Activated naive CD8-positive, alpha-beta T cell (primary cell): ENCODE measurements at regions not wholly inside any gene's neighbourhood (a gene's known extent, or its start where the extent isn't known, plus 50 kb on each side); places are given as distances from the start of the nearest gene placed in this dataset.
"Not testable (repeated sequence)": the region's sequence is repeated elsewhere in the genome, so short reads cannot be mapped to it uniquely, and the experiment has no call there.

Experiments used
- H3K27ac Mint-ChIP-seq: one replicate; pipeline ENCODE4 v1.8.0; 2021; ENCODE audit warnings: mixed read lengths
- H3K27me3 Mint-ChIP-seq: one replicate; pipeline ENCODE4 v1.8.0; 2021; ENCODE audit warnings: mixed read lengths
- H3K36me3 Mint-ChIP-seq: one replicate; pipeline ENCODE4 v1.8.0; 2021; ENCODE audit warnings: mixed read lengths
- H3K4me1 Mint-ChIP-seq: one replicate; pipeline ENCODE4 v1.8.0; 2021; ENCODE audit warnings: low read depth, mixed read lengths
- H3K4me3 Mint-ChIP-seq: one replicate; pipeline ENCODE4 v1.8.0; 2021; ENCODE audit warnings: mild to moderate bottlenecking, mixed read lengths
- H3K9me3 Mint-ChIP-seq: one replicate; pipeline ENCODE4 v1.8.0; 2021; ENCODE audit warnings: low read depth, mixed read lengths

DNA sequence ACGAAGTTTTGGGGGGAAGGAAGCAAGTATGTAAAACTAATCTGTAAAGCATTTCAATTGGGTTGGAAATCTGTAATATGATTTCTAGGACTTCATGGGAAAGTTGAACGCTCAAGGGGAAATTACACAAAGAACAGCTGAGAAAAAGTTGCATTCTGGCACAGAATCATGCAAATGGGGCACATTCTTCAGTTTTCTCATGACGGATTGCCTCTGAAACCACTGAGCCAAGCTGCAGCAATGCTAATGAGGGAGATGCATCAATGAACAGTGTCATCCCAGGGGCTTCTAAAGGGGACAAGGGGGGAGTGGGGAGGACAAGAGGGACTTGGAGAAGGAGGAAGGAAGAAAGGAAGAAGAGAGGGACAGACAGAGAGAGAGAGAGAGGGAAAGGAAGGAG is 291.4 kb upstream of the ATP11B start:
- no peaks in the 10 kb centered on the region for H3K27me3 Mint-ChIP-seq
- H3K4me3 Mint-ChIP-seq: no peak overlapping the region
- no peak overlapping the region for H3K27ac Mint-ChIP-seq
- no peaks in the 10 kb centered on the region for H3K4me1 Mint-ChIP-seq
- H3K9me3 Mint-ChIP-seq: no peaks in the 10 kb centered on the region
- H3K36me3 Mint-ChIP-seq: no peaks in the 10 kb centered on the region

DNA sequence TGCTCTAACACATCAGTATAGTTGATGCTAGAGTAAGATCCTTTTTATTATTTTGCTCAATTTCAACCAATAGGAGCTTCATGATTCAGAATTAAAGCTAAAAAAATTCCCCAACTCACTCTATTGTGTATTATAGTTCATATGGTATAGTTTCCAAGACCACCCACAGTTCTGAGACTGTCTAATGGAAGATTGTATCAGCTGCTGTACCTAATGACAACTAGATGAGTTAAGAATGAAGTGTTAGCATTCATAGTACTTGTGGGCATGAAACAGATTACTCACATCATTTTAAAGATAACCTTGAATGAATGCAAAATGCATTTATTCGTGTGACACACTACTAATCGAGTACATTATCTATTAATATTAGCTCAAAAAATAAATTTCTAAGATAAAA is 289.9 kb upstream of the ATP11B start:
- Mint-ChIP-seq H3K4me3 (no peak overlapping the region), H3K36me3 (no peaks in the 10 kb centered on the region), H3K27ac (no peak overlapping the region), H3K4me1 (no peaks in the 10 kb centered on the region), H3K9me3 (no peaks in the 10 kb centered on the region), H3K27me3 (no peaks in the 10 kb centered on the region)

DNA sequence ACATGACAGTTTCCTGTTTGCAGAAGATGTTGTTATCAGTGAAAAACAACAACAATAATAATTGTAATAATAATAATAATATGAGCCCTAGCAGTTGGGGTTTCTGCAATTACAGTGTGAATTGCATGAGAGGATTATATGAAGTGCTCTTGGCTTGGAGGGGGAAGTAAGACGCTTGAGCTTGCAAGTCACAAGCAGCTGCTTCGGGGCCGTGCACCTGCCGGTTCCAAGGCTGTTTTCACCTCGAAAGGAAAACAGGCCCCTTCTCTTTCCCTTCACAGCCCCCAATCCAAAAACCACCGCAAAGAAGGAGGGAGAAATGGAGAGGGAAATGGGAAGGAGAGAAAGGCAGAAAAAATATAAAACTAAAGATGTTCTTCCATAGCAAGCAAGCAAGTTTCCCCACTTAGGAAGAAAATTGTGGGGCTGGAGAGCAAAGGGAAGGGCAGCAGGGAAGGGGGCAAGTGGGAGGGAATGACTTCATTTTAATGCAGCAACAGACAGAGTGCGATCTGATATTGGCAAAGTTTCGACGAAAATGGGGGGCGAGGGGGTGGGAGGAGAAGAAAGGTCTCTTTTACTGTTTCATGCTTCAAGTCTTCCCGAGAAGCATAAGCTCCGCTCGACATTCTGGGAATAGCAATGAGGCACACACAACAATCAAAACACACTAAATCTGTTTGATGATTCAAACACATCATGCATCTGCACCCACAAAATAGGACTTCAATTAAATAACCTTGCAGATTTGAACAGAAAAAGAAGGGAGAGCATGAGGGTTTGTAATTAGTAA is 284.2 kb upstream of the ATP11B start:
- H3K36me3 Mint-ChIP-seq: no peaks in the 10 kb centered on the region
- H3K9me3 Mint-ChIP-seq: no peaks in the 10 kb centered on the region
- H3K4me3 Mint-ChIP-seq: no peak overlapping the region
- no peaks in the 10 kb centered on the region for H3K4me1 Mint-ChIP-seq
- no peaks in the 10 kb centered on the region for H3K27me3 Mint-ChIP-seq
- no peak overlapping the region for H3K27ac Mint-ChIP-seq

DNA sequence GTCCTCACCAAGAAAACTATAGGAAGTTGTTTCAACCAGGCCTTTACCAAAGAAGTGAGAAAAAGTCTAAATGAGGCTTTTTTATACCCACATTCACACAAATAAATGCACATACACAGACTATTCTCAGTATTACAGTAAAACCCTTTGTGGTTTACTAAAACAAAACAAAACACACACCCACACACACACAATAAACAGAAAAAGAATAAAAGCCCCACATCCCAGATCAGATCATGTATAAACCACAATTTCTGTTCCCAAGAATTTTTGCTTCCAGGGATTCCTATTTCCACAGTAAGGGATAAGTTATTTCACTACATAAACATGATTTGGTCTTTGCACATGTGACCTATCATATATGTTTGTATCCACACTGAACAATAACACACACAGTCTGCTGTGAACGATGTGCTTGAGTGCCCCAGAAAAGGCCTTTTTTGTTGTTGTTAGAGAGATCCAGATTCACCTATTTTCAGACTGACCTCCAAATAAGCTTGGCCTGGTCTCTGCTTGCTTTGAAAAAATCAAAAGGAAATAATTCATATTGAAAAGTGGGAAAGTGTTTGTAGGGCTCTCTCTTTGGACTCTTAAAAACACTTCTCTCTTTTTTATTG is 283.4 kb upstream of the ATP11B start:
- no peaks in the 10 kb centered on the region for H3K4me1 Mint-ChIP-seq
- no peaks in the 10 kb centered on the region for H3K36me3 Mint-ChIP-seq
- no peaks in the 10 kb centered on the region for H3K27me3 Mint-ChIP-seq
- no peak overlapping the region for H3K4me3 Mint-ChIP-seq
- no peaks in the 10 kb centered on the region for H3K9me3 Mint-ChIP-seq
- H3K27ac Mint-ChIP-seq: no peak overlapping the region

DNA sequence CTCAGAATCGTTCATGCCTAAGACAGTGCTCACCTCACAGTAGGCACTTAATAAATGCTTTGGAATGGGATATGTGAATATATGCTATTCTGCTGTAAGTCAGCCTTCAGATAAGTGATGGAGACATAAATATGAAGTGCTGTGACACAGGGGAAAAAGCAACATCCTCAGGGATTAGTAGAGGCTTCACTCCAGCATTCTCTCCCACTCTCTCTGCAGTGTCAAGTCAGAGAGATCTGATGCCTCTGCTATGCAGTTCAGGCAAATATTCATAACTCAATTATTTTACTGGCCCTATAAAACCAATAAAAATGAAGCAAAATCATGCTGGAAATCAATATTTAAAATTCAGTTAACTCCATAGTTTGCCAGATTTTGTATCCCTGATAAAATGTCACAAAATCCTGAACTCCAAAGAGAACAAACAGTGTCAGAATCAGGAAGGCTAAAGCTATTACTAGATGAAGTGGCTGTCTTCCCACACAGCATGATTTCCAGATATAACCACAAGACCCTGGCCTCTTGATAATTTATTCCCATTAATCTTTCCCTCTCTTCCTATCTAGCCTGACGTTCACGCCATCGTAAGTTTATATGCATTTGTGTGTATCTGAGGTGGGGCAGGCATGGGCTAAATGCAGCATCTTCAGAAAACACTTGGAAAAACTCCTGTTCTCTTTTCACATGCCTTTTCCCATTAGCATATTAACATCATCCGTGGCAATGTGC is 278.9 kb upstream of the ATP11B start:
- H3K36me3 Mint-ChIP-seq: no peaks in the 10 kb centered on the region
- no peaks in the 10 kb centered on the region for H3K27me3 Mint-ChIP-seq
- H3K27ac Mint-ChIP-seq: no peak overlapping the region
- H3K9me3 Mint-ChIP-seq: no peaks in the 10 kb centered on the region
- H3K4me3 Mint-ChIP-seq: no peak overlapping the region
- no peaks in the 10 kb centered on the region for H3K4me1 Mint-ChIP-seq

DNA sequence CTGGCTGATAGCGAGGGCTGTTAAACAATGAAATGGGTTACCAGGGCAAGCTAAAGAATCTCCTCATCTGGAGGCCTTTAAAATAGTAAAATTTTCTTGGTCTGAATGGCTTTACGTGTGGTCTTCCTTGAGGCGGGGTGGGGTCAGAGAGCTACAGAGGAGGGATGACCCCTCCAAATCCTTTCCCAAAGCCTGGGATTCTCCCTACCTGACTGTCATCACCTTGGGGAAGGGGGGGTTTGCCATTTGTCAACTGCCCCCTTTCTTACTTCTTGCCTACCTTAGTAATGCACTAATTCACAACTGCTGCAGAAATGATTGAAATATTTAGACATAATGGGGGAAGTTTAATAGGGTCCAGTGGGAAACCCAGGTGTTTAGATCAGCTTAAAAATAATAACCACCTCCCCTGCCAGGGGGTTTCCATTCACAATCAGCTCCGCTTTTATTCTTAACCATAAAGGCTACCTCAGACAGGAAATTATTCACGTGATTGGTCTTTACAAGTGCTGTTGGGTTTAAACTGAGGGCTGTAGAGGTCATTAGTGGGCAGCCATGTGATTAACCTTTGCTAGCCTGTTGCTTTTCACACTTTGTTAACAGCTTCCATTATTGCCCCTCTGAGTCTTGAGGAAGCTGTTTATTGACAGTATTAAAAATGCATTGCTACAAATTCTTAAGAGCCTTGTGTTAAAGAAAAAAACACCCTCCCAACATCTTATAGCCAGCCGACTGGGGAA is 276.5 kb upstream of the ATP11B start:
- Mint-ChIP-seq H3K27ac (no peak overlapping the region), H3K36me3 (no peaks in the 10 kb centered on the region), H3K27me3 (no peaks in the 10 kb centered on the region), H3K4me1 (no peaks in the 10 kb centered on the region), H3K9me3 (no peaks in the 10 kb centered on the region), H3K4me3 (no peak overlapping the region)

DNA sequence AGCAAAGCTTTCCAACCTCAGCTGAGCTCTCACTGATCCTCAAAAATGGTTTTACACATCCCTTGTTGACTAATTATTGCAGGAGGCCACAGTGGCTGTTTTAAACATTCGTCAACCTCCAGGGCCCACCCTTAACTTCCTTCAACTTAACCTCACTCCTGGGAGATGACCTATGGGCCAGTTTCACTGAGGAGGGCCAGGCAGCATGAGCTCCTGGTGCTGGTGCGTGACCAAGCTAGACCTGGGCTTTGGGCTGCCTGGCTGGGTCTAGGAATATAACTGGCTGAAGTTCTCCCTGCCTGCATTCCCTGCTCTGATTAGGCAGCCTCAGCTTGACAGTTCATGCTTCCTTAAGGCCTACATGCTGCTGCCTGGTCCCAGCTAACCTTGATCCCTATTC is 273.7 kb upstream of the ATP11B start:
- no peaks in the 10 kb centered on the region for H3K27me3 Mint-ChIP-seq
- no peaks in the 10 kb centered on the region for H3K36me3 Mint-ChIP-seq
- H3K9me3 Mint-ChIP-seq: no peaks in the 10 kb centered on the region
- H3K4me1 Mint-ChIP-seq: no peaks in the 10 kb centered on the region
- H3K4me3 Mint-ChIP-seq: no peak overlapping the region
- no peak overlapping the region for H3K27ac Mint-ChIP-seq

DNA sequence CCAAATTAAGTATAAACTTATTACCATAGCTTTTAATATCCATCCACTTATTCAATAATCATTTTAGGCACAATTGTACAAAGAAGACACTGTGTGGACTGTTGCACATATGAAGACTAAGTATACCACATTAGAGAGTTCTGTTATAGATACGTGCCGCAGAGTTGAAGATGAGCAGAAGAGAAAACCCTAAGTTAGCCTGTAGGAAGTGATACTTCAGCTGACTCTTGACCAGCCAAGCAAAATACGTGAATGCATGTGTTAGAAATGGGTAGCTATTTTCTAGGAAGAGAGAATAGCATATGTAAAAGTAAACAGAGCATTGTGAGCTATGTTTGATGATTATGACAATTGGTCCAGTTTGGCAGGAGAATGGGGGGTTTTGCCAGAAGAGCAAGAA is 272.0 kb upstream of the ATP11B start:
- H3K36me3 Mint-ChIP-seq: no peaks in the 10 kb centered on the region
- H3K4me1 Mint-ChIP-seq: no peaks in the 10 kb centered on the region
- H3K4me3 Mint-ChIP-seq: no peak overlapping the region
- H3K9me3 Mint-ChIP-seq: no peaks in the 10 kb centered on the region
- H3K27me3 Mint-ChIP-seq: no peaks in the 10 kb centered on the region
- H3K27ac Mint-ChIP-seq: no peak overlapping the region

DNA sequence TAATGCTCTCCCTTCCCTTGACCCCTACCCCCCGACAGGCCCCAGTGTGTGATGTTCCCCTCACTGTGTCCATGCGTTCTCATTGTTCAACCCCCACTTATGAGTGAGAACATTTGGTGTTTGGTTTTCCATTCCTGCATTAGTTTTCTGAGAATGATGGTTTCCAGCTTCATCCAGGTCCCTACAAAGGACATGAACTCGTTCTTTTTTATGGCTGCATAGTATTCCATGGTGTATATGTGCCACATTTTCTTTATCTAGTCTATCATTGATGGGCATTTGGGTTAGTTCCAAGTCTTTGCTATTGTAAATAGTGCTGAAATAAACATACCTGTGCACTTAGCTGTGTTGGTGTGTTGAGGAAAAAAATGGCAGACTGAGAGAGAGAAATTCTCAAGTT is 269.9 kb upstream of the ATP11B start:
- not testable (repeated sequence) for H3K27me3 Mint-ChIP-seq, H3K36me3 Mint-ChIP-seq, H3K4me3 Mint-ChIP-seq, H3K4me1 Mint-ChIP-seq, H3K27ac Mint-ChIP-seq, H3K9me3 Mint-ChIP-seq

DNA sequence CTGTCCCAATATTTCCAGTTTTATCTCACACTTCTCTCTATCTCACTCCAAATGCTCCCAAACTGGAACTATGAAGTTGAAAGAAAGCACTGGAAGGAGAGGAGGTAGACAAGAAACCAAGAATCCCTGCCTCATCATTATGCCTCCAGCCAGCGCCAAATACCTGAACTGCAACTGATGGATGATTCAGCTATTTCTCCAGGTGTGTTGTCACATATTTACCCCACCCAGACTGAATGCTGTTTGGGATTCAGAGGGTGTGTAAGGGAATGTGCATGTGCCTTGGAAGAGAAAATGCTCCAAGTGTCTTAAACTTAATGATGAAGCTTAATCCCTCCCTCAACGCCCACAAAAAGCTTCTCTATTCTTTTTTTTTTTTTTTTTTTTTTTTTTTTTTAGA is 269.5 kb upstream of the ATP11B start:
- no peak overlapping the region for H3K4me3 Mint-ChIP-seq
- no peaks in the 10 kb centered on the region for H3K4me1 Mint-ChIP-seq
- H3K27ac Mint-ChIP-seq: no peak overlapping the region
- peaks cover 3% of the 10 kb centered on the region for H3K27me3 Mint-ChIP-seq
- no peaks in the 10 kb centered on the region for H3K9me3 Mint-ChIP-seq
- no peaks in the 10 kb centered on the region for H3K36me3 Mint-ChIP-seq

DNA sequence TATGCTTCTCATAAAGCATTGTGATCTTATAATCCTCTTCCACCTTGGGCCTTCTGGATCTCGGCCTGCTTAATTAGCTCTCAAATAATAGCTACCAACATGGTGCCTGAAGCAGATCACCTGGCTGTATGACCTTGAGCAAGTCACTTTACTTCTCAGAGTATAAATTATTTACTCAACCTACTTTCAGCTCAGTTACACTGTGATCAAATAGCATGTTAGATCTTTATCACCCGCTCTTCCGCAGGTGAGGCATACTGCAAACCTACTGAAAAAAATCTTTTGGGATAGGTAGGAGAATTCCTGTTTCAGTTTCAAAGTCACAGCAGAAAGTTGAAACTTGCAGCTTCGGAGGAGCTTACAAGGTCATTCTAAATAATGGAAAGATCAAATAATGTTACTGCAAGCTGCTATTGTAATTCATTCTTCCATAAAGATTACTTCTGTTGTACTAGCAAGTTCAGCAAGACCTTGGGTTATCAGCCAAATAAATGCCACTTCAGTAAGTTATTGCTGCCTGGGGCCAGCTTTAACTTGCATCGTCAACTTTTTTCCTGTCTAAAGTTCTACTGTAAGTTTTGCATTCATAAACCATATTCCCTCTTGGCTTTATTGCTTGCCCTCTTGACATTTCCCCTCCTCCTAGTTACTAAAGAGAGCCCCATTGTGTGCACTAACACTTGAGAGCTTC is 268.4 kb upstream of the ATP11B start:
- Mint-ChIP-seq H3K9me3 (no peaks in the 10 kb centered on the region), H3K36me3 (no peaks in the 10 kb centered on the region), H3K4me1 (no peaks in the 10 kb centered on the region), H3K27me3 (peaks cover 6% of the 10 kb centered on the region), H3K4me3 (no peak overlapping the region), H3K27ac (no peak overlapping the region)

DNA sequence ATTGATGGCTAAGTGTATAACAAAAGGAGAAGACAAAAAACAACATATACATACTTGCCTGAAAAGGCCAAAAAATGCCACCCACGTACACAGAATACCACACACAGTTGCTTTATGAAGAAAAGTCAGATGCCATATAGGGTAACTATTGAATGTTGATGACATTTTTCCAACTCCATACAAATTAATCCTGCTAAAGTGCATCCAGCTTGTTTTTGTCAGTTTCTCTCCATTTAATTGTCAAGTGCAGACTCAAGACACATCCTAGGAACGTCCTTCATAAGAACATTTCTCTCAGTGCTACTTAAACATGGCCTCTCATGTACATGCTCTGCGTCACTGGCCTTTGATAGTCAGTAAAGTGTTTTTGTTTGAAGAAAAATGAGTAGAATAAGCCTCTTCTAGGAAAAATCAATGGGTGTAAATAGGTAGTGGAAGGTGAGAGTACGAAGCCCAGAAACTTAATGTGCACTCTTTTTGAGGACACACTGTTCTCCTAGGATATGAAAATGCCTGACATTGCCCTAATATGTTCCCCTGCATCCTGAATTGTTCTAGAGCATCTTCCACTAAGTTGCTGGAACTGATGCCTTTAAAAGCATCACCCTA is 267.4 kb upstream of the ATP11B start:
- Mint-ChIP-seq H3K27me3 (peaks cover 6% of the 10 kb centered on the region), H3K36me3 (no peaks in the 10 kb centered on the region), H3K9me3 (no peaks in the 10 kb centered on the region), H3K4me3 (no peak overlapping the region), H3K27ac (no peak overlapping the region), H3K4me1 (no peaks in the 10 kb centered on the region)

DNA sequence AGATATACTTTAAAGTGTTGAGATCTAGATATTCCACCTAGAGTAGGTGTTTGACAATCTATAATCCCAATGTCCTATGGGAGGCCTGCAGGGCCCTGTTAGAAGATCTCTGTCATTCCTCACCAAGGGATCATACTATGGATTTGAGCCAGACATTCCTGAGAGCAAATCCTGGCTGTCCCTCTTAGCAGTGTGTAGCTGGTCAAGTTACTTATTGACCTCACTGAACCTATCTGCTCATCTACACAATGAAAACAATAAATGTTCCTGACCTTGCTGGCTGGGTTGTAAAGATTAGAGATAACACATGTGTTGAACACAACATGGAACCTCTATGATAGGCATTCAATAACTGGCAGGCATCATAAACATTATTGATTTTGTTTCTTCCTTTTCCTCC is 265.6 kb upstream of the ATP11B start:
- Mint-ChIP-seq H3K36me3 (no peaks in the 10 kb centered on the region), H3K4me3 (no peak overlapping the region), H3K4me1 (no peaks in the 10 kb centered on the region), H3K27me3 (peaks cover 6% of the 10 kb centered on the region), H3K9me3 (no peaks in the 10 kb centered on the region), H3K27ac (no peak overlapping the region)

DNA sequence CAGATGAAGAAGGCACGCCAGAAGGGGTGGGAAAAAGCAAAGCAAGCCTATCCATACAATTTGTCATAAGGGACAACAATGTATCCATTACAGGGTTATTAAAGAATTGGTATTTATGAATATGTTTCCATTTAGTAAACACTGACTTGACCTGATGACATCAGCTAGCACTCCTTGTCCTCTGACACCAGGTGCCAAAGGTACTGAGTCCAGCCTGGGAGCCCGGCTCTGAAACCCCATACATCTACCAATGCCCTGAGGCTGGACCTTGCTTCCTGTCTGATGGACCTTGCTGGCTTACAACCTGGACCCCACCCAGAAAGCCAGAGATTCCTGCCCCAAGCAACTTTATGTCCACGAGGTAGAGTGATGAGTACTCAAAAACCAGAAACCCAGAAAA is 263.0 kb upstream of the ATP11B start:
- no peaks in the 10 kb centered on the region for H3K36me3 Mint-ChIP-seq

More for the DNA sequence above, 263.0 kb upstream of the ATP11B start:
- Mint-ChIP-seq H3K27me3 (peaks cover 6% of the 10 kb centered on the region), H3K9me3 (peaks cover 4% of the 10 kb centered on the region), H3K27ac (no peak overlapping the region), H3K4me1 (no peaks in the 10 kb centered on the region), H3K4me3 (no peak overlapping the region)
